Islet precursor cell (in vitro differentiated cells): ENCODE measurements at regions not wholly inside any gene's neighbourhood (a gene's known extent, or its start where the extent isn't known, plus 50 kb on each side); places are given as distances from the start of the nearest gene placed in this dataset.

ENCODE experiments used
- DNase-seq: peaks from one replicate; pipeline ENCODE4 v3.0.0-alpha.2; 2018

- DNase-seq = peak; percentile 32
Observed at GRCh38 chr12:125687820-125688219, 622.6 kb downstream of the AACS start.

- peak; percentile 56 for DNase-seq
Observed at GRCh38 chr12:125688223-125688622, 623.0 kb downstream of the AACS start.

GRCh38 chr12:125688881-125689280 lies 623.6 kb downstream of the AACS start:
- DNase-seq = peak; percentile 44

GRCh38 chr12:125689576-125690410 lies 624.6 kb downstream of the AACS start:
- DNase-seq = peak; percentile 55

- peak; percentile 40 for DNase-seq
Observed at GRCh38 chr12:125690841-125691240, 625.6 kb downstream of the AACS start.

GRCh38 chr12:125696054-125696453 lies 630.8 kb downstream of the AACS start:
- peak; percentile 33 for DNase-seq

- DNase-seq = no peak
Observed at GRCh38 chr12:125704803-125705202, 639.6 kb downstream of the AACS start.

- DNase-seq = no peak
Observed at GRCh38 chr12:125720961-125721360, 655.7 kb downstream of the AACS start.

- no peak for DNase-seq
Observed at GRCh38 chr12:125734137-125734536, 668.9 kb downstream of the AACS start.

GRCh38 chr12:125738211-125738610 lies 673.0 kb downstream of the AACS start:
- no peak for DNase-seq

- DNase-seq = no peak
Observed at GRCh38 chr12:125742413-125742812, 677.2 kb downstream of the AACS start.

- no peak for DNase-seq
Observed at GRCh38 chr12:125744201-125744600, 679.0 kb downstream of the AACS start.

GRCh38 chr12:125755512-125755911 lies 690.3 kb downstream of the AACS start:
- DNase-seq = no peak

- DNase-seq = no peak
Observed at GRCh38 chr12:125766091-125766490, 700.9 kb downstream of the AACS start.

- no peak for DNase-seq
Observed at GRCh38 chr12:125772403-125772802, 707.2 kb downstream of the AACS start.

GRCh38 chr12:125773033-125773640 lies 707.9 kb downstream of the AACS start:
- peak; percentile 80 for DNase-seq

GRCh38 chr12:125775507-125775906 lies 710.3 kb downstream of the AACS start:
- DNase-seq = no peak

- DNase-seq = no peak
Observed at GRCh38 chr12:125776212-125776611, 711.0 kb downstream of the AACS start.

GRCh38 chr12:125786143-125786542 lies 720.9 kb downstream of the AACS start:
- DNase-seq = no peak

GRCh38 chr12:125794401-125794800 lies 729.2 kb downstream of the AACS start:
- no peak for DNase-seq

- DNase-seq = no peak
Observed at GRCh38 chr12:125797421-125798175, 732.4 kb downstream of the AACS start.

- DNase-seq = no peak
Observed at GRCh38 chr12:125804660-125805059, 739.4 kb downstream of the AACS start.

- DNase-seq = no peak
Observed at GRCh38 chr12:125824276-125824675, 759.0 kb downstream of the AACS start.

- DNase-seq = no peak
Observed at GRCh38 chr12:125835852-125836251, 770.6 kb downstream of the AACS start.
